ENCODE measurements at regions not wholly inside any gene's neighbourhood (a gene's known extent, or its start where the extent isn't known, plus 50 kb on each side); places are given as distances from the start of the nearest gene placed in this dataset.

DNA sequence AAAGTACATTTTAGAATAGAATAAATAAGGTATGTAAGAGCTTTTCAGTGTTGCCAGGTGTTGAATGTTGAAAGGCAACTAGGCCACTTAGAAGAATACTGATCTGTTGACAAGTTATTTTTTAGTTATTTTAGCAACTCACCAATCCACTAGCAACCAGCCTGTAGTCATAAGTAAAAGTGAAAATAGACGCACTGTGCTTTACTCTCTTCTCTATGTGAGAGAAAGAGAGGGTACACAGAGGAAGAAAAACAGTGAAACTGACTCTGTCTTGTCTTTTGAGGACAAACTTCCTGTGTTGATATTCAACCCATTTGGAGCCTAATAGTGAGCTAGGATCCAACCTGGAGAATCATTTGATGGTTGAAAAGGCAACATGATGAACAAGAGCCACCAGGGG lies 327.1 kb upstream of the GOLIM4 start:
- in situ Hi-C loops (cut with MboI; ENCODE audit: low sequenced_read_pairs): no loop called here

DNA sequence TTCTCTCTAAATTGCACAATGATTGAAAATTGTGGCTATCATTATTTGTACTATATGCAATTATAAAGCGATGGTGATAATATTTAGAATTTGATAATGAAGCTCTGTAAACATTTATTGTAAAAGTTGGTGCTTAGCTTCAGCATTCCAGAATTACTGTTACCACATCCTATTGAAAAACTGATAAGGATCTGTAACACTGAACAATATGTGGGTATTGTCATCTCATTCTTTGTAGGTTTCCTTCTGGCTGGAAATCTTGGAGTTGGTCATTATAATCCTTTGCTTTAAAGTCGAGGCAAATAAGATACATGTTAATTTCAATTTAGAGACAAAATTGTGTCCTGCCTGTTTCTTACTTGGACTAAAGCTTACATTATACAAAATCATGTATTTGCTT lies 323.4 kb upstream of the GOLIM4 start:
- in situ Hi-C loops (cut with MboI; ENCODE audit: low sequenced_read_pairs): no loop called here

DNA sequence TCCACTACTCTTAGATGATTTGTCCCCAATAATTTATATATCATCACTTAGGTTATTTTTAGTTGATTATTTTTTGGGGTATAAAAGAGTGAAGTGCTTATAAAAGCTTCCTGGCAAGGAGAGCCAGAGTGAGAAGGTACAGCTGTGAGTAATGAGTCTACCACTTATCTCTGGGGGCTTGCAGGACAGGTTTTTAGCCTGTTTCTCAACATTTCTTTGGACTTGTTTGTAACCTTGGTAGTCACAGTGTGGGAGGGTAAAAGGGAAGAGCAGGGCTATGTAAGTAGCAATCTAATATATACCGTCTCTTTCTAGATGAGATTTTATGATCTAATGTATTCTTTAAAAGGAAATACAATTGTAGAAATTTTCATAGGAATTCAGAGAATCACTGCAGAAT lies 321.3 kb upstream of the GOLIM4 start:
- in situ Hi-C loops (cut with MboI; ENCODE audit: low sequenced_read_pairs): no loop called here

DNA sequence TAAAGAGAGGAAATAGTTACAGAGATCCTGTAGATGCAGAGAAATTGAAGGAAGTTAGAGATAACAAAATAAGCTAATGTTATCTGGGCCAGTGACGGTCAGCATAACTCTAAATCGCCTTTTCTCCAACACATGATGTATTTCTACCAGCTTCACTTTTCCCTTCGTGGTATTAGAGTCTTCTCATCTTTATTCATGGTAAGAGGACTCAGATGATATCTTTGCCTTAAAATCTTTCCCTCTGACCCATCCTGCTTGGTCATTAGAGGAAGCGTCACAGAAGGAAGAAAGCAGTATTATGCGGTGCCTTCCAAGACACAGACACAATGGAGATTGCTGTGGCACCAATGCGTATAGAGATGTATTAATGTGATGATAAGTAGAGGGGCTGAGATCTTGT lies 320.7 kb upstream of the GOLIM4 start:
- in situ Hi-C loops (cut with MboI; ENCODE audit: low sequenced_read_pairs): no loop called here

DNA sequence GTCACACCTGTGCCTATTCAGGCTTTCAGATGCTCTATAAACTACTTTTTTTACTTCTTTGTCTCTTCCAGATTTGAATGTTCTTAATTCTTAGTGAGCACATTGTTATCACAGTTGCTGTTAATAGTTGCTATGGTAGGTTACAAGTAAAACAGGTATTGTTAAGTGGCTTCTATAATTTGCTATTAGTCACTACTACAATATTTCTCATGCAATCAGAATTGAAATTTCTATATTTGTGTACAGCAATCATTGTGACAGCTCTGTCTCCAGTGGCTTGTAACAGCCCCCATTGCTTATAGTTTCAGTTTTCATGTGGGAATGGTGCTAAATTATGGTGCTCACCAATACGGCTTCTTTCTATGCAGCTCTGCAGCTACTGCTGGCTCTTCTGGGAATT lies 318.4 kb upstream of the GOLIM4 start:
- in situ Hi-C loops (cut with MboI; ENCODE audit: low sequenced_read_pairs): no loop called here

DNA sequence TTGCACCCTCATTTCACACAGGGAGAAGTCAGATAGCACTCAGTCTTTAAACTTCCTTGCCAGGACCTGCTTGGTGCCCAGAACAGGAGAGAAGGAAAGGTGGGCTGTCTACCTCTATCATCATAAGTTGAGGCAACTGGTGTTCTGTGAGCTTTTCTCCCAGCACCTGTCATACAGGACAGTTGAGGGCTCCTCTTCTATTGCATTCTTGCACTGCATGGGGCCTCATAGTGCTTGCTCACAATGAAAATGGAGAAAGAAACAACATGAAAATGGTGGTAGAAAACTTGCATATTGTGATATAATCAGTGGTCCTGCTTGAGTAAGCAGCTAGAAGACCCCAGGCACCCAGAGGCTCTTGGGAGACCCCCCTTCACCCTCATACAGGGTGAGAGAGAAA lies 311.7 kb upstream of the GOLIM4 start:
- in situ Hi-C loops (cut with MboI; ENCODE audit: low sequenced_read_pairs): no loop called here

DNA sequence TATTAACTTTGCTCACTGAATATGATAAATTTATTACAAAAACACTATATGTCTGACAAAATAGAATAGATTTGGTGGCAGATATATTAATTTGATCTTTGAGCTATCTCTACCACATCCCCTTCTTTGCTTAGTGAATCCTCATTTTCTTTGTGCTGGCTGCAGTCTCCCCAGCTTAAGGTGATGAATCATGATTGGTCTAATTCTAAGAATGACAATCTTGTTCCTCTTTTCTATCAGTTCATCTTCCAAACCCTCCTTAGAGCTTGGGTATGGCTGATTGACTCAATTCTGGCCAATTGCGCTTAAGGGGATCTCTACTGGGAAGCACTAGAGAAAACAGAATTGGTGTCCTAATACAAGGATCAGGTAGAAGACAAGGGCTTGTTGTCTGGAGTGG lies 309.6 kb upstream of the GOLIM4 start:
- in situ Hi-C loops (cut with MboI; ENCODE audit: low sequenced_read_pairs): no loop called here

DNA sequence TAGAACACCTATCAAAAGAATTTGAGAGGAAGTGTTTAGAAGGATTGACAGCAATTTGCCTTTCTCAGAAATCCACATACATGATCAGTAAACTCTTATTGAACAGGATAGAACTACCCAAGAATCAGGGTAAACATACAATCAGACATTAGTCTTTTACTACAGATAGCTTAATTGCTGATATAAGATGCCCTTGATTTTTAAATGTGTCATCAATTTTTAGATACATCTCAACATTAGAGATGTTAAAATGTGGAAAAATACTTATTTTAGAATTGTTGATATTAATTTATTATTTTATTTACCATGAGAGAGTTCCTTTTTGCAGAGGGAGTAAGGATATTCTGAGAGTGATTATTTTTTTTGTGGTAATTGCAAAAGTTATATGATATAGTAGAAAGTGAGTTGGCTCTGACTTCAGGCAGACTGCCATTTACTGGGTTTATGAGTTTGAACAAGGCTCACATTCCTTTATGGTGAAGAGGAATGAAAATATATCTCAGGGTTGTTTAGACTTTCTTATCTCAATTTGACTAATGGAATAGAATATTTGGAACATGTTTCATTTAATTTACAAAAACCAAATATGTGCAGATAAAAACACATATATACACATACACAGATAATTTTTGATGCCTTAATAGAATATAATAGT lies 302.8 kb upstream of the GOLIM4 start:
- in situ Hi-C loops (cut with MboI; ENCODE audit: low sequenced_read_pairs): no loop called here

DNA sequence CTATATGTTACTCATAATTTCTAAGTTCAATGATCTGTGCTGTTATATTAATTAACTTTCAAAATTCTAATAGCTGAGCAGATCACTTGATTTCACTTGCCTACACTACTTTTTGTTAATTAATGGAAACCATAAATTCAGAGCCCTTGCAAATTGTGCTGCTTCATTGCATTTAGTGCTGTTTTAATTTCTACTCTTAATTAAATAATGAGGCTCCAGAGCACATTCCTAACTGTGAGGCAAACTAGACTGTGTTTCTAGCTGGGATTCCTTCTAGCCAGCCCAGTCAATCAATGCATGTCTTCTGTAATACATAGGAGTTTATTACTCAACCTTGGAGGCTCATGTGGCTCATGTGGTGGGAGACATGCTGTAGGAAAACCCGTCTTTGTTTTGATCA lies 301.1 kb upstream of the GOLIM4 start:
- in situ Hi-C loops (cut with MboI; ENCODE audit: low sequenced_read_pairs): no loop called here

DNA sequence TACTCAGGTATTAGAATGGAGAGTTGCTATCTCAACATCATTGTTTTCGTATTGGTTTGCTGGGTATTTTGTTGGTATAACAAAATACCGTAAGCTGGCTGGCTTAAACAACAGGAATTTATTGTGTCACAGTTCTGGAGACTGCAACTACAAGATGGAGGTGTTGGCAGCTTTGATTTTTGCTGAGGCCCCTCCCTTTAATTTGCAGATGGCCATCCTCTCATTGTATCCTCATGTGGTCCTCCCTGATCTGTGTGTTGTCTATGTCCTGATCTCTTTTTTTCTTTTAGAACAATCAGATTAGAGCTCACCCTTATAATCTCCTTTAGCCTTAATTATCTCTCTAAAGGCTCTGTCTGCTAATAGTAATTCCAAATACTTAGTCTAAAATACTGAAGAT lies 299.8 kb upstream of the GOLIM4 start:
- in situ Hi-C loops (cut with MboI; ENCODE audit: low sequenced_read_pairs): no loop called here

DNA sequence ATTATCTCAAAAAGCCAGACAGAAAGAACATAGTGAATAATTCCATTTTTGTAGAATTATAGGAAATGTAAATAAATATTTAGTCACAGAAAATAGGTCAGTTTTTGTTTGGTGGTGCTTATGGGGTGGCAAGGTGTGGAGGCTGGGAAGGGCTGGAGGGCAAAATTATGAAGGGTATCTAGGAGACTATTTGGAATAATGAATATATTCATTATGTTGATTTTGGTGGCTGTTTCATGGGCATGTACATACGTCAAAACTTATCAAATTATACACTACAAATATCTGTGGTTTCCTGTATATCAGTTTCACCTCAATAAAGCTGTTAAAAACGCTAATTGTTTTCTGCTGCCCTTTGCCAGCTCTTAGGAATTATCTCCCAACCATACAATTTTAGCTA lies 298.7 kb upstream of the GOLIM4 start:
- in situ Hi-C loops (cut with MboI; ENCODE audit: low sequenced_read_pairs): no loop called here

DNA sequence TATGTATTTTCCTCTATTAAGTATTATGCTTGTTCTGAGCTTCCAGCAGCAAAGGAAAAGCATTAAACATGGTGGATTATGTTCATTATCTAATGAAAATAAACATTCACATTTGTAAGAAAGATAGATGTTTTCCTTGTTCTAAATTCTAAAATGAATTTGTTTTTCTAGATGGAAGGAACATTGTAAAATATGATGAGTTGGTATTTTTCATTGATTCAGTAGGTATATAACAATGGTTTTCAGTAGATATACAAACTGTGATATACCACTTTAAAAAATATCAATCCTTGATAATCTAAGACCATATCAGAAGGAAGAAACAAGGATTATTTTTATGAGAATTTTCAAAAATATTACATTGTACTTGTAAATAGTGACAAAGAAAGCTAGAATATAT lies 290.6 kb upstream of the GOLIM4 start:
- in situ Hi-C loops (cut with MboI; ENCODE audit: low sequenced_read_pairs): no loop called here

DNA sequence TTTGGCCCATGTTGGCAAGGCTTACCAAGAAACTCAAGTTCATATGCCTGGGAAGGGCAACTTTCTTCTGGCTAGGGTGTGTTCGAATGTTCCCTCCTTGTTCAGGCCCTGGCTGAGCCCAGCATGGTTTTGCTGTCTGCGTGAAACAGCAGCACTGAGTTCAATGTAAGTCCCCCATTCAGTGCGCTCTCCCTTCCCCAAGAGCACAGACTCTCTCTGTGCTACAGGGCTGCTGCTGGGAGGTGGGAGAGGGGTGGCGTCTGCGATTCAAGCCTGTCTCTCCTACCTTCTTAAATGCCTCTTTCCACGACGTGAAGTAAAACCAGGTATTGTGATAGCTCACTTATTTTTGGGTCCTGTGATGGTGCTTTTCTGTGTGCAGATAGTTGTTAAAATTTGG lies 289.3 kb upstream of the GOLIM4 start:
- in situ Hi-C loops (cut with MboI; ENCODE audit: low sequenced_read_pairs): no loop called here

DNA sequence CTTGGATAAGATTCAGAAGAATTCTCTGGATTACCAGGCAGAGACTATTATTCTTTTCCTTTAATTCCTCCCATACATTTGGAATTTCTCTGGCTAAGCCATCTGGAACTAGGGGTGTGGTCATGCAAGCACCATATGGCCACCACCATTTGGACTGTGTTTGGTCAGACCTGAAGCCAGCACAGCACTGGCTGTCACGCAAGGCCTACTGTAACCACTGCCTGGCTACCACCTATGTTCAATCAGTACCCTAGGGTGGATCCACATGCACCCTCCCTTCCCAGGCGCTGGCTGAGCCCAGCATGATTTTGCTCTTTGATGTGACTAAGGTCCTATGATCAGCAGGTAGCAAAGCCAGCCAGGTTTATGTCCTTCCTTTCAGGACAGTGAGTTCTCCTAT lies 287.8 kb upstream of the GOLIM4 start:
- in situ Hi-C loops (cut with MboI; ENCODE audit: low sequenced_read_pairs): no loop called here

DNA sequence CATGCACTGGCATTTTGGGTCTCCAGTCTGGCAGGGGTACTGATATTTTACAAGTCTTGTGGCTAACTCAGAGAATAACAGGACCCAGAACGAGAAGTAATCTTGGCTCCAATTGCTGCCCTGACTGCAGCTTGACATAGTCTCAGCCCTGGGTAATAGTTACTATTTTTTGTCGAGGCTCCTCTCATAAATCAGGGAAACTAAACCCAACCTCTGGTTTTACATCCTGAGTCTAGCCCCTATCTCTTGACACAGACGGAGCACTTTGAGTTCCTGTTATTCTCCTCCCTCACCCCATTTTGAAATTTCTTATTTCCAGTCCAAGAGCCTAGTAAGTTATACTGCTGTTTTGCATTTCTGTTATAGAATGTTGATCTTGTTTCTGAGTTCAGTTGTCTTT lies 276.1 kb upstream of the GOLIM4 start:
- in situ Hi-C loops (cut with MboI; ENCODE audit: low sequenced_read_pairs): no loop called here

DNA sequence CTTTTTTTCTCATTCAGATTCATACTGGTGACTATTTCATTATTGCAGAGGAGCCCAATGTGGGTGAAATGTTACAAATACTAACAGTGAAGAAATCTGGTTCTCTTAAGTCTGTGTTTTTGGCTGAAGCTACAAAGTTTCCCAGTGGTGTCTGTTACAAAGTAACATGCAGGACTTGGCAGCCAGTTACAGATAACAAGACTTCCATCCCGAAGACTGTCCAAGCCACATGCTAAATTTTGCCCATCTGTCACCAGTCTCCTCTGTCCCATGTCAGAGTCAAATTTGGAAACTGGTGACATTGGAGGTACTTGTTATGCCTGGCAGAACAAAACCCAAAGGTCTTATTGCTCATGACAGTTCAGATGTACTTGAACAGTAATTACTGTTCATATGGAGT lies 269.2 kb upstream of the GOLIM4 start:
- in situ Hi-C loops (cut with MboI; ENCODE audit: low sequenced_read_pairs): no loop called here

DNA sequence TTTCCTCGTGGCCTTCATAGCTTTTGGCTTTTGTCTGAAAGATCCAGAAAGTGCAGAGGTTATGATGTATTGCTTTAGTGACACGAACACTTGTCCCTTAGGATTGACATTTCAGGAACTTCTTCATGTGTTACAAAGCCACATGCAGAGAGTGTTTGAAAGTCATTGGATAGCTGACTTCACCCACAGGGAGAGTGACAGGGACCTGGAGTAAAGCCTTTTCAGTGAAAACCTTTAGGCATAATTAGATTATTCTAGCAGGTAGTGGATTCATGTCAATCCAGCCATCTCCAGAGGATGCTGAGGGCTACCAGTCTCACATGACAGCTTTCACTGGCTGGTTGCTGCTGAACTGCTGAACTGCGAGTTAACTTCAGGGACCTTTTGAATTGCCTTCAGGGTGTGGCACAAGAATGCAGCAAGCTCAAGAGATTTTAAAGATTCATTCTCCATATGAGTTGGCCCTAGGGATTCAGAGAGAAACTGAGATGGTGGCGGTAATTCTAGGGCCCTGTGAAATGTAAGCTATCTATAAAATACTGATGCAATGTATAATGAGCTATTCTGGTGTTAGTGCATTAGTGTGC lies 267.0 kb upstream of the GOLIM4 start:
- in situ Hi-C loops (cut with MboI; ENCODE audit: low sequenced_read_pairs): no loop called here

DNA sequence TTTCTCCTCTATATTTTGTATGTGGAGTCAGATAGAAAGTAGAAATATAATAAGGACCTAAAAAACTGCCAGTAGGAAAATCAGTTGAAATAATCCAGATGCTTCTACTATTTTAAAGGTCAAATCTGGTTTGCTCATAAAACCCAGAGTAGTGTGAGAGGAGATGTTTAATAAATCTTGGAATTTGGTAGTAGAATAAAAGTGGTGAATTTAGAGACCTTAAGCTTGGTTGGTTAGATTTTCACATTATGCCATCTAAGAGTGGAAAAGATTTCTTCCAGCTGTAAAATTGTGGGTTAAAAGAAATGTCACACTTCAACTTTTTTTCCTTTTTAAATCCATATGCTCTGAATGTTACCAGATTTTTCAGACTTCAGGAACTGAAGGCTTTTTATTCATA lies 266.4 kb upstream of the GOLIM4 start:
- in situ Hi-C loops (cut with MboI; ENCODE audit: low sequenced_read_pairs): no loop called here

DNA sequence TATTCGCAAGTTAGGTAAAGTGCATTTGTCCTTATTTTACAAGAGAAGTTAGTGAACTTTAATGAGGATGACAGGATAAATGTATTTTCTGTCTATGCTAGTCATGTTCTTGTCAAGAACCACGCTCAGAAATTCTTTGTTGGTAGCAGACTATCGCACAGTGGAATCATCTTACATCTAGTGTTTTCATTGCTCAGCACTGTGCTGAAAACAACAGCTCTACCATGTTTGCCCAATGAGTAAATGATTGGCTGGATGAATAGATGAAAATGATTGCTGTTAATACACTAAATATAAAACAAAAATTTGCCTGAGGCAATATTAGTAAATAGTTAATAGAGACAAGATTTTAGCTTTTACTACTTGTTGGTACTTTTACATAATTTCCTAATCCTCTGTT lies 265.3 kb upstream of the GOLIM4 start:
- in situ Hi-C loops (cut with MboI; ENCODE audit: low sequenced_read_pairs): no loop called here

DNA sequence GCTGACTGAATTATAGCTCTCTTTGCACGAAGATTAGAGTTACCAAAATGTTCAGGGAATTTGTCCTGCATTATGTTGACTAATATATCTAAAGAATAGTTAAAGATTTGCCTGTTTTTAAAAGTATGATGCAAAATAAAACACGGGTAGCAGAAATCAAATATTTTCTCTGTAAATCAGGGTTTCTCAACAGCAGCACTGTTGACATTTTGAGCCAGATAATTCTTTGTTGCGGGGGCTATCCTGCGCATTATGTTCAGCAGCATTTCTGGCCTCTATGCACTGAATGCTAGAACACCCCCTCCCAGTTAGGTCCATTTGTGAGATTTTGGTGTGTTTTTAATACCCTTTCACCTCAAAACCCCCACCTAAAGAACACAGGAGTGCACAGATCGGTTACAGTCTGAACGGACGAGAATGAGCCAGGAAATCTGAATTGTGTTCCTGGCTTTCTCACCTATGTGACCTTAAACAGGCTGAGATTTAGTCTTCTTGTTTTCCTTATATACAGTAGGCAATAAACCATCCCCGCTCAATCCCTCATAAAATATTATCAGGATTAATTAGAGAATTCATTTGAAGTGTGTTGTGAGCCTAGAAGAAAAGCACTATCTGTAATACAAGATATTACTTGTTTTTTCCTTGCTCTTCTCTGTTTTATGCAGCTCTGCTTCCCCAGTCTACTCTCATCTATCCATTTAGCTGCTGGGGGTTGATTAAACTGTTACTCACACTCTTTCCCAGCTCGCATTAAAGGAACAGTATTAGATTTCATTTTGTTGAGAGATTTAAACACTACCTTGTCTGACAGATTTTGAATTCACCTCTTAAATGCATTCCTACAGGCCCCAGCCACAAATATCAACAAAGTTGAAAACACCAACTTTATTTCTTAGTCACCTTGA lies 247.5 kb upstream of the GOLIM4 start:
- in situ Hi-C loops (cut with MboI; ENCODE audit: low sequenced_read_pairs): no loop called here

DNA sequence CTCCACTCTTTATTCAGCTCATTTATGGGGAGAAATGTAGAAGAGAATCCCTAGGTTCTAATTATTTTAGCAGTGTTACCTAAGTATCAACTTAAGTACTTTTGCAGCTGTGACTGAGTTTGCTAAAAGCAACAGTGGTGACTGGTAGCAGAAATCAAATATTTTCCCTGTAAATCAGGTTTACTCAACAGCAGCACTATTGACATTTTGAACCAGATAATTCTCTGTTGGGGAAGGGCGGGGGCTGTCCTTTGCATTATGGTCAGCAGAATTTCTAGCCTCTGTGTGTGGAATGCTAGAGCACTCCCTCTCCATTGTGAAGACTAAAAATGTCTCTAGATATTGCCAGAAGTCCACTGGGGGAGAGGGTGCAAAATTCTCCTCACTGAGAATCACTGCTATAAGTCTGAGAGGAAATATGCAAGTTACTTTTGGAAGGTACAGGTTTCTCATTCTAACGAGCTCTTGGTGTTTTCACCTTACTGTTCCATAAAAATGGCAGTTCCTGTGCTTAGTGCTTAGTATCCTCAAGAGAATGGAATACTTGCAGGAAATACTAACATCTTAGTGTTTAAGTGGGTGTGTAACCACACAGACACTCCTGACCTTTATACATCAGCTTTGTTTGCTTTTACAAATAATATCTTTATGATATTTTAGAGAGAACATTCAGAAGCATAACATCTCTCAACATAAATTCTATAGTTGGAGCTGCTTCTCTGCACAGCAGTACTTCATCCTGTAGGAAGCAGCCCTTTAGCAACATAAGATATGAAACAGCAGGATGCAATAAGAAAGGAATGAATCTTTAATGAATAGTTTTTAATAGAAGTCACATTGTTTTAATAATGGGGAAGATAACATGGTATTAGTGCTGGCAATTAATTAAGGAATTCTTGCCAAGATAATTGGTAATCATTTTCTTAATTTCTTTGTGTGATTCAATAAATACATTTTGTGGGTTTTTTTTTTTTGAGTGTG lies 246.5 kb upstream of the GOLIM4 start:
- in situ Hi-C loops (cut with MboI; ENCODE audit: low sequenced_read_pairs): no loop called here
